ENCODE measurements at regions not wholly inside any gene's neighbourhood (a gene's known extent, or its start where the extent isn't known, plus 50 kb on each side); places are given as distances from the start of the nearest gene placed in this dataset.

GRCh38 chr11:115695677-115696364, 191.6 kb upstream of the CADM1 start:
- peak; percentile 48 for DNase-seq

GRCh38 chr11:115693002-115693401, 188.8 kb upstream of the CADM1 start:
- DNase-seq, result no peak

GRCh38 chr11:115691030-115691429, 186.8 kb upstream of the CADM1 start:
- DNase-seq, result no peak

- no peak for DNase-seq
Observed at GRCh38 chr11:115687934-115688333, 183.7 kb upstream of the CADM1 start.

GRCh38 chr11:115684699-115685098, 180.5 kb upstream of the CADM1 start:
- DNase-seq, result no peak

- DNase-seq, result no peak
Observed at GRCh38 chr11:115684135-115684534, 179.9 kb upstream of the CADM1 start.

GRCh38 chr11:115682888-115683287, 178.7 kb upstream of the CADM1 start:
- no peak for DNase-seq

- DNase-seq, result no peak
Observed at GRCh38 chr11:115682101-115682500, 177.9 kb upstream of the CADM1 start.

- no peak for DNase-seq
Observed at GRCh38 chr11:115679945-115680344, 175.7 kb upstream of the CADM1 start.

GRCh38 chr11:115678942-115679341, 174.7 kb upstream of the CADM1 start:
- DNase-seq, result no peak

GRCh38 chr11:115677190-115677589, 173.0 kb upstream of the CADM1 start:
- no peak for DNase-seq

GRCh38 chr11:115676768-115677167, 172.6 kb upstream of the CADM1 start:
- DNase-seq, result no peak

- DNase-seq, result no peak
Observed at GRCh38 chr11:115676206-115676605, 172.0 kb upstream of the CADM1 start.

- no peak for DNase-seq
Observed at GRCh38 chr11:115674937-115675544, 170.8 kb upstream of the CADM1 start.

GRCh38 chr11:115674176-115674936, 170.1 kb upstream of the CADM1 start:
- no peak for DNase-seq

GRCh38 chr11:115673720-115674119, 169.5 kb upstream of the CADM1 start:
- no peak for DNase-seq

- DNase-seq, result no peak
Observed at GRCh38 chr11:115672999-115673411, 168.8 kb upstream of the CADM1 start.

- DNase-seq, result no peak
Observed at GRCh38 chr11:115672412-115672811, 168.2 kb upstream of the CADM1 start.

GRCh38 chr11:115670538-115671205, 166.5 kb upstream of the CADM1 start:
- DNase-seq, result no peak

- no peak for DNase-seq
Observed at GRCh38 chr11:115665958-115666357, 161.7 kb upstream of the CADM1 start.

GRCh38 chr11:115665175-115665821, 161.1 kb upstream of the CADM1 start:
- DNase-seq, result no peak

GRCh38 chr11:115664313-115664712, 160.1 kb upstream of the CADM1 start:
- no peak for DNase-seq
